ENCODE measurements at regions not wholly inside any gene's neighbourhood (a gene's known extent, or its start where the extent isn't known, plus 50 kb on each side); places are given as distances from the start of the nearest gene placed in this dataset.
"Not testable (repeated sequence)": the region's sequence is repeated elsewhere in the genome, so short reads cannot be mapped to it uniquely, and the experiment has no call there.

GRCh38 chr5:91283326-91283725 is 99.8 kb downstream of the ARRDC3 start:
- DNase-seq, result no peak

- no peak for DNase-seq
These were observed 100.9 kb downstream of the ARRDC3 start for GRCh38 chr5:91282210-91282609.

- DNase-seq, result no peak
These were observed 101.7 kb downstream of the ARRDC3 start for GRCh38 chr5:91281401-91281800.

GRCh38 chr5:91280362-91281269 is 102.5 kb downstream of the ARRDC3 start:
- DNase-seq, result peak; percentile 29 to 30

- DNase-seq, result no peak
These were observed 105.3 kb downstream of the ARRDC3 start for GRCh38 chr5:91277840-91278239.

- DNase-seq, result no peak
These were observed 106.0 kb downstream of the ARRDC3 start for GRCh38 chr5:91277093-91277626.

- no peak for DNase-seq
These were observed 110.3 kb downstream of the ARRDC3 start for GRCh38 chr5:91272858-91273257.

GRCh38 chr5:91271999-91272398 is 111.1 kb downstream of the ARRDC3 start:
- DNase-seq, result no peak

GRCh38 chr5:91269198-91269597 is 113.9 kb downstream of the ARRDC3 start:
- no peak for DNase-seq

- no peak for DNase-seq
These were observed 116.9 kb downstream of the ARRDC3 start for GRCh38 chr5:91266184-91266705.

- no peak for DNase-seq
These were observed 118.6 kb downstream of the ARRDC3 start for GRCh38 chr5:91264311-91265051.

GRCh38 chr5:91263898-91264297 is 119.2 kb downstream of the ARRDC3 start:
- no peak for DNase-seq

GRCh38 chr5:91257301-91257700 is 125.8 kb downstream of the ARRDC3 start:
- DNase-seq, result no peak

GRCh38 chr5:91256142-91256524 is 127.0 kb downstream of the ARRDC3 start:
- no peak for DNase-seq

GRCh38 chr5:91255396-91256141 is 127.5 kb downstream of the ARRDC3 start:
- DNase-seq, result no peak

GRCh38 chr5:91252916-91253315 is 130.2 kb downstream of the ARRDC3 start:
- DNase-seq, result no peak

GRCh38 chr5:91245871-91246270 is 137.2 kb downstream of the ARRDC3 start:
- DNase-seq, result no peak

GRCh38 chr5:91245074-91245452 is 138.1 kb downstream of the ARRDC3 start:
- DNase-seq, result no peak

- no peak for DNase-seq
These were observed 138.6 kb downstream of the ARRDC3 start for GRCh38 chr5:91244380-91245073.

- no peak for DNase-seq
These were observed 139.3 kb downstream of the ARRDC3 start for GRCh38 chr5:91243852-91244251.

GRCh38 chr5:91243286-91243685 is 139.8 kb downstream of the ARRDC3 start:
- DNase-seq, result no peak

GRCh38 chr5:91241460-91241859 is 141.7 kb downstream of the ARRDC3 start:
- not testable (repeated sequence) for DNase-seq

Data from cerebellar nuclear complex (tissue), 1 donor.